ENCODE measurements at regions not wholly inside any gene's neighbourhood (a gene's known extent, or its start where the extent isn't known, plus 50 kb on each side); places are given as distances from the start of the nearest gene placed in this dataset.

DNA sequence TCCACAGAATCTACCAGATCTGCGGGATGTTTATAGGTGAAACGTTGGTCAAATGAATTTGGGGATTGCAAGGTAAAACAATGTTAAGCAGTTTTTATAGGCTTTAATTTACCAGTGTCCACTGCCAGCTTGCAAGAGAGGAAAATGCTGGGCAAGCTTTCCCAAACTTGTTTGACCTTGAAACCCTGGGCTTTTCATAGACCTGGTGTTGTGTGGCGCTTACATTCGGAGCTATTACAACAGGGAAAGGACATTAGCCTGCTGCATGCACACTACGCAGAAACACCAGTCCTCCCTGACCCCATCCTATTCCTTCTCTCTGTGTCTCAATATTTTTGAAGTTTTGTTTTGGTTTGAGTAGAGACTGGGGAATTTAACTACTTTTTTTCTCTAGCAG, 59.6 kb upstream of the AGPS start:
- TF ChIP-seq, protein P1, sequence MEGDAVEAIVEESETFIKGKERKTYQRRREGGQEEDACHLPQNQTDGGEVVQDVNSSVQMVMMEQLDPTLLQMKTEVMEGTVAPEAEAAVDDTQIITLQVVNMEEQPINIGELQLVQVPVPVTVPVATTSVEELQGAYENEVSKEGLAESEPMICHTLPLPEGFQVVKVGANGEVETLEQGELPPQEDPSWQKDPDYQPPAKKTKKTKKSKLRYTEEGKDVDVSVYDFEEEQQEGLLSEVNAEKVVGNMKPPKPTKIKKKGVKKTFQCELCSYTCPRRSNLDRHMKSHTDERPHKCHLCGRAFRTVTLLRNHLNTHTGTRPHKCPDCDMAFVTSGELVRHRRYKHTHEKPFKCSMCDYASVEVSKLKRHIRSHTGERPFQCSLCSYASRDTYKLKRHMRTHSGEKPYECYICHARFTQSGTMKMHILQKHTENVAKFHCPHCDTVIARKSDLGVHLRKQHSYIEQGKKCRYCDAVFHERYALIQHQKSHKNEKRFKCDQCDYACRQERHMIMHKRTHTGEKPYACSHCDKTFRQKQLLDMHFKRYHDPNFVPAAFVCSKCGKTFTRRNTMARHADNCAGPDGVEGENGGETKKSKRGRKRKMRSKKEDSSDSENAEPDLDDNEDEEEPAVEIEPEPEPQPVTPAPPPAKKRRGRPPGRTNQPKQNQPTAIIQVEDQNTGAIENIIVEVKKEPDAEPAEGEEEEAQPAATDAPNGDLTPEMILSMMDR (IDR thresholded peaks at IDR 0.05; ENCODE audit: extremely low read depth in 1 of 2, insufficient read depth in 1 of 2, low read depth in 1 of 2, low read length in 2 of 2) = no peak
- TF ChIP-seq POLR2A (IDR thresholded peaks at IDR 0.05; ENCODE audit: low read depth, low read length) (no peak), EZH2 (IDR thresholded peaks at IDR 0.05; ENCODE audit: borderline replicate concordance, low read depth, low read length, severe bottlenecking) (no peak), MYC (IDR thresholded peaks at IDR 0.05; ENCODE audit: low read depth, low read length) (no peak), POLR2AphosphoS5 (IDR thresholded peaks at IDR 0.05; ENCODE audit: insufficient read depth, low read depth, low read length) (no peak), JUN (IDR thresholded peaks at IDR 0.05; ENCODE audit: borderline replicate concordance, insufficient read depth, insufficient read length, low read depth) (no peak)

Data from endothelial cell of umbilical vein (primary cell).